Prostate gland (tissue), 2 donors: ENCODE measurements at regions not wholly inside any gene's neighbourhood (a gene's known extent, or its start where the extent isn't known, plus 50 kb on each side); places are given as distances from the start of the nearest gene placed in this dataset.

Experiments
- DNase-seq: peaks from one replicate; pipeline ENCODE4 v3.0.0-alpha.2; 2019; ENCODE audit warnings: low spot score
- H3K27ac ChIP-seq, 2 donors: fragments of 200-600 bp; sonication (generic); 2 replicates each; pipeline ENCODE4 v1.5.1; 2017 to 2019
- H3K27me3 ChIP-seq: fragments of 200-600 bp; sonication (generic); replicated peaks from 2 replicates; pipeline ENCODE4 v1.5.1; 2019; ENCODE audit not compliant: insufficient read depth
- H3K36me3 ChIP-seq, 2 donors: fragments of 200-600 bp; sonication (generic); 1 replicate in 1 of 2; 2 replicates in 1 of 2; pipeline versions ENCODE4 v1.5.1 to v1.8.1; 2017 to 2019
- H3K4me1 ChIP-seq: fragments of 200-600 bp; sonication (generic); replicated peaks from 2 replicates; pipeline ENCODE4 v1.5.1; 2019
- H3K4me3 ChIP-seq, 2 donors: fragments of 200-600 bp; sonication (generic); 2 replicates each; pipeline ENCODE4 v1.5.1; 2017 to 2019
- H3K9me3 ChIP-seq: fragments of 200-600 bp; sonication (generic); 2 replicates; pipeline ENCODE4 v1.5.1; 2017
- POLR2A ChIP-seq: fragments of 450-650 bp; IDR thresholded peaks from one replicate; pipeline ENCODE4 v1.6.1; 2016; ENCODE audit warnings: antibody characterized with exemption, mild to moderate bottlenecking
- POLR2AphosphoS5 ChIP-seq: sonication (generic); formaldehyde crosslinking; IDR thresholded peaks from one replicate; pipeline ENCODE4 v1.6.1; 2017; ENCODE audit warnings: antibody characterized with exemption
- WGBS: methylation state at CpG from one replicate; pipeline ENCODE4 v1.1.5; 2018; 5-methylcytosine and 5-hydroxymethylcytosine counted together
- intact Hi-C: fragments of 100-400 bp; cut with DNase I; formaldehyde crosslinking; loops from one replicate; pipeline ENCODE4 v1.14.2; 2022
- TF ChIP-seq, protein P1 (sequence below), 4 experiments: fragments of 200-600 bp in 2 of 4; fragments of 450-650 bp in 2 of 4; sonication (generic) in 2 of 4; IDR thresholded peaks; 1 replicate in 3 of 4; 2 replicates in 1 of 4; pipeline ENCODE4 v1.5.1; 2016 to 2019; ENCODE audit warnings: antibody characterized with exemption in 4 of 4, mild to moderate bottlenecking in 2 of 4, moderate library complexity in 2 of 4

DNA sequence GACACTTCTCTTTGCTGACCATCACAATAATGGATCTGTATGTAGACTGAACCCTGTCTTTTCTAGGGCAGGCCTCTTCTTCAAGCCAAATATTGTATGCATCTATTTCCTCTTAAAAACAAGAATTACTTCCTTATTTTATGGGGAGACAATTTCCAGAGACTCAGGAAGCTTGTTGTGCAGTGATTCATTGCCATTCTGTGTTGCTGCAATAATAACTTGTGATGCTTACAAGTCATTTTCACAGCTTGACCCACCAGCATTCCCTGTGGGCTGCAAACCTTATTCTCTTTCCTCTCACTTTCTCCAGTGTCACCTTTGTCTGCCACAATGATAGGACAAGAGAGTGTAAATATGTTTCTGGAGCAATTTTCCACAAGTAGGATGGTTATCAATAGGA is 276.7 kb upstream of the SGO1 start:
- TF ChIP-seq, protein P1, sequence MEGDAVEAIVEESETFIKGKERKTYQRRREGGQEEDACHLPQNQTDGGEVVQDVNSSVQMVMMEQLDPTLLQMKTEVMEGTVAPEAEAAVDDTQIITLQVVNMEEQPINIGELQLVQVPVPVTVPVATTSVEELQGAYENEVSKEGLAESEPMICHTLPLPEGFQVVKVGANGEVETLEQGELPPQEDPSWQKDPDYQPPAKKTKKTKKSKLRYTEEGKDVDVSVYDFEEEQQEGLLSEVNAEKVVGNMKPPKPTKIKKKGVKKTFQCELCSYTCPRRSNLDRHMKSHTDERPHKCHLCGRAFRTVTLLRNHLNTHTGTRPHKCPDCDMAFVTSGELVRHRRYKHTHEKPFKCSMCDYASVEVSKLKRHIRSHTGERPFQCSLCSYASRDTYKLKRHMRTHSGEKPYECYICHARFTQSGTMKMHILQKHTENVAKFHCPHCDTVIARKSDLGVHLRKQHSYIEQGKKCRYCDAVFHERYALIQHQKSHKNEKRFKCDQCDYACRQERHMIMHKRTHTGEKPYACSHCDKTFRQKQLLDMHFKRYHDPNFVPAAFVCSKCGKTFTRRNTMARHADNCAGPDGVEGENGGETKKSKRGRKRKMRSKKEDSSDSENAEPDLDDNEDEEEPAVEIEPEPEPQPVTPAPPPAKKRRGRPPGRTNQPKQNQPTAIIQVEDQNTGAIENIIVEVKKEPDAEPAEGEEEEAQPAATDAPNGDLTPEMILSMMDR (IDR thresholded peaks at IDR 0.05): no peak
- TF ChIP-seq POLR2AphosphoS5 (no peak), POLR2A (no peak)
- Histone ChIP-seq H3K4me3 (no peak overlapping the region), H3K27me3 (no peaks in the 10 kb centered on the region), H3K36me3 (no peaks in the 10 kb centered on the region), H3K9me3 (no peaks in the 10 kb centered on the region), H3K4me1 (no peaks in the 10 kb centered on the region), H3K27ac (no peak overlapping the region)
- DNase-seq: no peak
- intact Hi-C loops: no loop called here

DNA sequence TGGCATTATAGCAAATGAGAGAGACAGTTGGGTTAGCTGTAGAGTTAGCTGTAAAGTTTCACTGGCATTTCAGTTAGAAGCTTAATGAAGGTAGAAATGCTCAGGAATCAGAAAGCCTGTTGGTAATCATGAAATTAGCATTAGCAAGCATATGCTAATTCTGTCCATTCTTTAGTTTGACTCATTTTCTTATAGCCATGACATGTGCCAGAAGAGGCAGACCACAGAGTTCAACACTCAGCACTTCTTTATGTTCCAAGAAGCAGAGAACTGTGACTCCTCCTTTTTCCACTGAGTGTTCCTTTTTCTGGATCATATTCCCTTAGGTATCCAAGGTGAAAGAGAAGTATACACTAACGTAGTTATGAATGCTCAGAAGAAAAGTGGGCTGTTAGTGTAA is 276.2 kb upstream of the SGO1 start:
- intact Hi-C loops: no loop called here
- no peak overlapping the region for H3K4me3 ChIP-seq
- 86% methylated on average over 1 of the region's 1 CpG for WGBS
- no peak for DNase-seq
- H3K27ac ChIP-seq: no peak overlapping the region
- no peaks in the 10 kb centered on the region for H3K4me1 ChIP-seq
- no peaks in the 10 kb centered on the region for H3K9me3 ChIP-seq
- TF ChIP-seq POLR2A (no peak), POLR2AphosphoS5 (no peak)
- TF ChIP-seq, protein P1 (IDR thresholded peaks at IDR 0.05): no peak
- H3K27me3 ChIP-seq: no peaks in the 10 kb centered on the region
- H3K36me3 ChIP-seq: no peaks in the 10 kb centered on the region

DNA sequence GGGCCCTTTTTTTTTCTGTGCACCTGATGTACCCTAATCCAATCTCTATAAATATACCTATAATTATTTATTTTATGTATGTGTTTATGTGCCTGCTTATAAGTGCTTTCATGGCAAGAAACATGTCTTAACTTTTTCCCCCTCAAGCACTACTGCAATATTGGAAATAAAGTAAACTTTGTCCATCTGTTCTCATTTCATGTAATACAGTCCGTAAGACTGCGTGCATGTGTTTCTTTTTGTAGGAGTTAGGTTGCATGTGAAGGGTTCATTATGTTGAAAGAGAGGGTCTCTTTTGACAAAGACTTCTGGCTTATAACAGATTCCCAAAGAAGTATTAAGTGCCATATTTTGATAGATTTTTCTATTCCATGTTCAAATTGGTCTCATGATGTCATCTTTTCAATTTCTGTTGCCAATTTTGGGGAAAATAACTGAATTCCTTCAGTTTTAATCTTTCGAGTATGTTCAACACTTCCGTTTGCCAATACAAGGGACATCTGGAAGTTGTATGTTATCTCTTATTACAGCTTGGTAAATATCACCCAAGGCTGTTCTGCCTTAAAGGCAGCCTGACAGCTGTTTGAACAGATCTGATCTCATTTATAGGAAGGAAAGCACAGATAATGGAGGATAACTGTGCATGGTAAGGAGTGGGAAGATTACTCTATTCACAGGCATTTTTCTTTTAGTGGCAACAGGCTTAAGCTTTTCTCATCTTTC is 273.1 kb upstream of the SGO1 start:
- H3K36me3 ChIP-seq: no peaks in the 10 kb centered on the region
- intact Hi-C loops: no loop called here
- WGBS: 46% methylated on average over 4 of the region's 4 CpGs
- no peaks in the 10 kb centered on the region for H3K4me1 ChIP-seq
- H3K4me3 ChIP-seq: no peak overlapping the region
- no peaks in the 10 kb centered on the region for H3K9me3 ChIP-seq
- DNase-seq: no peak
- no peaks in the 10 kb centered on the region for H3K27me3 ChIP-seq
- no peak overlapping the region for H3K27ac ChIP-seq
- TF ChIP-seq, protein P1 (IDR thresholded peaks at IDR 0.05): no peak
- TF ChIP-seq POLR2AphosphoS5 (no peak), POLR2A (no peak)

DNA sequence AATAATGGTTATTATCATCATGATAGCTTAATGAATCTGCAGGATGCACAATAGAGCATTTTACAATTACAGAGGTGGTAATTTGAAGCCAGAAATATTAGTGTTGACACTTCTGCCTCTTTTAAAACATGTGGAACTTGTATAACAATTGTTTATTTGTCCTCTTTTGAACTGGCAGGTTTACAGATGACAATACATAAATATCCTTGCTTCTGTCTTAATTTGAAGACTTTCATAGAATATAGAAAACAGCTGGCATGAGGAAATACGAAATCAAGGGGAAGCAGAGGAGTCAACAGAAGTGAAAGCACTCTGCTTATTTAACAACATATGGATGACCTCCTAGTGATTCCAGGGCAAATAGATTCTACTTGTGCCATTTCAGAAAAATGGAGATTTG is 270.5 kb upstream of the SGO1 start:
- Histone ChIP-seq H3K36me3 (no peaks in the 10 kb centered on the region), H3K9me3 (no peaks in the 10 kb centered on the region), H3K27ac (no peak overlapping the region), H3K4me3 (no peak overlapping the region), H3K27me3 (no peaks in the 10 kb centered on the region), H3K4me1 (no peaks in the 10 kb centered on the region)
- TF ChIP-seq POLR2AphosphoS5 (no peak), POLR2A (no peak)
- TF ChIP-seq, protein P1 (IDR thresholded peaks at IDR 0.05): no peak
- 74% methylated on average over 1 of the region's 1 CpG for WGBS
- no peak for DNase-seq
- intact Hi-C loops: no loop called here

DNA sequence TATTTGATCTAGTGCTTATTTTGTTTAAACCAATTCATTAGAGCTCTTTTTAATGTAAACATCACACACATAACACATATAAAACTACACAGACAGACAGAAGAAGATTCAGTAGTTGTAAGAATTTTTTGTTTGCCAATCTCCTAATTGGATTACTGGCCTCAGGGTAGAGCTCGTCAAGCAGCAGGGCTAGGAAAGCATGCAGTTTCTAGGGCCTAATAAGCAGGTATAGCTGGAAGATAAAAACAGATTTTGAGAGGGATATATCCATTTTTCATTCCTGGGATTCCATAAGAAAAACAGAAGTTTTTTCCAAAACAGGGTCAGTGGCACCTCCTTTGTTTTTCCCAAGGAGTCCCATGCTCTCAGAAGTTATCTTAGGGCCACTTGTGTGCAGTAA is 265.2 kb upstream of the SGO1 start:
- H3K4me3 ChIP-seq: no peak overlapping the region
- H3K9me3 ChIP-seq: no peaks in the 10 kb centered on the region
- TF ChIP-seq POLR2AphosphoS5 (no peak), POLR2A (no peak)
- TF ChIP-seq, protein P1 (IDR thresholded peaks at IDR 0.05): no peak
- H3K27me3 ChIP-seq: no peaks in the 10 kb centered on the region
- intact Hi-C loops: no loop called here
- no peaks in the 10 kb centered on the region for H3K4me1 ChIP-seq
- 56% methylated on average over 1 of the region's 1 CpG for WGBS
- no peak for DNase-seq
- H3K27ac ChIP-seq: no peak overlapping the region
- no peaks in the 10 kb centered on the region for H3K36me3 ChIP-seq
